Adrenal gland (tissue), 9 donors: ENCODE measurements at regions not wholly inside any gene's neighbourhood (a gene's known extent, or its start where the extent isn't known, plus 50 kb on each side); places are given as distances from the start of the nearest gene placed in this dataset.
"Not testable (repeated sequence)": the region's sequence is repeated elsewhere in the genome, so short reads cannot be mapped to it uniquely, and the experiment has no call there.

ENCODE experiments used
- DNase-seq, 7 donors: peaks; one replicate each; pipeline ENCODE4 v3.0.0-alpha.2; 2019 to 2020
- H3K27ac ChIP-seq, 5 donors: fragments of 200-600 bp; sonication (generic) in 4 of 5; 1 replicate in 3 of 5; 2 replicates in 2 of 5; pipeline versions ENCODE4 v1.5.1 to v1.8.0; 2016 to 2020; ENCODE audit warnings: mild to moderate bottlenecking in 1 of 5
- H3K27me3 ChIP-seq: fragments of 200-600 bp; 2 replicates; pipeline ENCODE4 v1.8.0; 2021
- H3K36me3 ChIP-seq, 2 donors: fragments of 200-600 bp; replicated peaks in 1 of 2; 1 replicate in 1 of 2; 2 replicates in 1 of 2; pipeline versions ENCODE4 v1.5.1 to v1.8.0; 2018 to 2022
- H3K4me1 ChIP-seq, 2 donors: fragments of 200-600 bp; replicated peaks in 1 of 2; 1 replicate in 1 of 2; 2 replicates in 1 of 2; pipeline versions ENCODE4 v1.5.1 to v1.8.0; 2018 to 2021
- H3K4me3 ChIP-seq, 4 donors: fragments of 200-600 bp; sonication (generic) in 3 of 4; one replicate each; pipeline ENCODE4 v1.5.1; 2016 to 2018
- H3K9me3 ChIP-seq, 3 donors: fragments of 200-600 bp; sonication (generic) in 1 of 3; replicated peaks in 1 of 3; 1 replicate in 2 of 3; 2 replicates in 1 of 3; pipeline versions ENCODE4 v1.5.1 to v1.8.0; 2016 to 2021
- CTCF ChIP-seq, 6 experiments: fragments of 450-650 bp in 4 of 6; fragments of 200-600 bp in 2 of 6; sonication (generic) in 1 of 6; IDR thresholded peaks; 1 replicate in 5 of 6; 2 replicates in 1 of 6; pipeline versions ENCODE4 v1.5.1 to v1.8.0; 2016 to 2021; ENCODE audit warnings: antibody characterized with exemption in 6 of 6, mild to moderate bottlenecking in 2 of 6, moderate library complexity in 1 of 6
- POLR2A ChIP-seq, 2 donors: fragments of 450-650 bp; IDR thresholded peaks; one replicate each; pipeline ENCODE4 v1.6.1; 2017; ENCODE audit warnings: antibody characterized with exemption in 2 of 2, mild to moderate bottlenecking in 2 of 2, moderate library complexity in 1 of 2
- WGBS, 4 donors: extraction: QIAGEN DNeasy Blood & Tissue Kit in 2 of 4; methylation state at CpG; one replicate each; pipeline versions ENCODE4 v1.1.5 to v1.1.7; 2013 to 2017; 5-methylcytosine and 5-hydroxymethylcytosine counted together
- intact Hi-C, 2 donors: fragments of 100-400 bp; cut with DNase I; formaldehyde crosslinking; loops; one replicate each; pipeline versions ENCODE4 v1.14.1 to v1.15.0; 2022 to 2023
- donor health status: healthy with polysubstance abuse.
- donor health status: Bipolar disorder and iron deficiency.
- donor health status: DM: yes; HTN: yes; CAD: no.
- donor health status: DM: no; HTN: no; CAD: no.
- donor health status: DM: no; HTN: no; CAD: no.

- intact Hi-C loops = loop anchor here in 1 of 2 donors (10.0 kb wide), 1 partner anchor 50 kb away; no protein-coding TSS in a partner anchor
- peak in 1 of 7 donors; percentile 33 for DNase-seq
- no peaks in the 10 kb centered on the region for H3K36me3 ChIP-seq
- H3K27ac ChIP-seq = no peak overlapping the region
- no peak overlapping the region for H3K4me3 ChIP-seq
- TF ChIP-seq CTCF (IDR thresholded peaks at IDR 0.05) (no peak), POLR2A (IDR thresholded peaks at IDR 0.05) (no peak)
- H3K9me3 ChIP-seq = no peaks in the 10 kb centered on the region
- H3K27me3 ChIP-seq = no peaks in the 10 kb centered on the region
- peaks cover 0 to 8% of the 10 kb centered on the region in 2 donors for H3K4me1 ChIP-seq
- WGBS, 4 donors = 82 to 94% (median 90%) methylated on average over 4 to 6 of the region's 6 CpGs
Observed at GRCh38 chr18:62644773-62645172, 70.6 kb upstream of the PHLPP1 start.

GRCh38 chr18:62647179-62647578 lies 68.2 kb upstream of the PHLPP1 start:
- H3K4me1 ChIP-seq = peaks cover 0 to 8% of the 10 kb centered on the region in 2 donors
- no peak for TF ChIP-seq CTCF (IDR thresholded peaks at IDR 0.05)
- no peak for TF ChIP-seq POLR2A (IDR thresholded peaks at IDR 0.05)
- no peak overlapping the region for H3K4me3 ChIP-seq
- H3K36me3 ChIP-seq = no peaks in the 10 kb centered on the region
- H3K9me3 ChIP-seq = no peaks in the 10 kb centered on the region
- 73 to 85% (median 83%) methylated on average over 2 of the region's 2 CpGs for WGBS, 4 donors
- no peaks in the 10 kb centered on the region for H3K27me3 ChIP-seq
- H3K27ac ChIP-seq = no peak overlapping the region
- intact Hi-C loops = loop anchor here in 1 of 2 donors (10.0 kb wide), 1 partner anchor 48 kb away; no protein-coding TSS in a partner anchor
- no peak for DNase-seq

GRCh38 chr18:62648045-62648678 lies 67.2 kb upstream of the PHLPP1 start:
- Histone ChIP-seq H3K27me3 (no peaks in the 10 kb centered on the region), H3K27ac (no peak overlapping the region), H3K4me1 (peaks cover 0 to 2% of the 10 kb centered on the region in 2 donors), H3K4me3 (no peak overlapping the region), H3K9me3 (no peaks in the 10 kb centered on the region), H3K36me3 (no peaks in the 10 kb centered on the region)
- no peak for TF ChIP-seq POLR2A (IDR thresholded peaks at IDR 0.05)
- TF ChIP-seq CTCF (IDR thresholded peaks at IDR 0.05) = no peak
- WGBS, 4 donors = 78 to 83% (median 82%) methylated on average over 6 of the region's 6 CpGs
- no peak for DNase-seq
- intact Hi-C loops = loop anchor here in 1 of 2 donors (10.0 kb wide), 1 partner anchor 47 kb away; no protein-coding TSS in a partner anchor

GRCh38 chr18:62651276-62652056 lies 63.9 kb upstream of the PHLPP1 start:
- Histone ChIP-seq H3K36me3 (no peaks in the 10 kb centered on the region), H3K4me3 (no peak overlapping the region), H3K27me3 (no peaks in the 10 kb centered on the region), H3K4me1 (no peaks in the 10 kb centered on the region), H3K9me3 (no peaks in the 10 kb centered on the region), H3K27ac (no peak overlapping the region)
- no peak for TF ChIP-seq POLR2A (IDR thresholded peaks at IDR 0.05)
- no peak for TF ChIP-seq CTCF (IDR thresholded peaks at IDR 0.05)
- DNase-seq = no peak
- intact Hi-C loops = no loop called here
- WGBS, 4 donors = 73 to 80% (median 78%) methylated on average over 7 of the region's 7 CpGs

- DNase-seq, H3K4me3 ChIP-seq, H3K27ac ChIP-seq, H3K27me3 ChIP-seq, H3K36me3 ChIP-seq, H3K4me1 ChIP-seq, H3K9me3 ChIP-seq, intact Hi-C loops: not testable (repeated sequence)
- WGBS, 4 donors = 83 to 88% (median 87%) methylated on average over 13 to 15 of the region's 15 CpGs
Observed at GRCh38 chr18:62652057-62652629, 63.2 kb upstream of the PHLPP1 start.
